ENCODE measurements at regions not wholly inside any gene's neighbourhood (a gene's known extent, or its start where the extent isn't known, plus 50 kb on each side); places are given as distances from the start of the nearest gene placed in this dataset.

DNA sequence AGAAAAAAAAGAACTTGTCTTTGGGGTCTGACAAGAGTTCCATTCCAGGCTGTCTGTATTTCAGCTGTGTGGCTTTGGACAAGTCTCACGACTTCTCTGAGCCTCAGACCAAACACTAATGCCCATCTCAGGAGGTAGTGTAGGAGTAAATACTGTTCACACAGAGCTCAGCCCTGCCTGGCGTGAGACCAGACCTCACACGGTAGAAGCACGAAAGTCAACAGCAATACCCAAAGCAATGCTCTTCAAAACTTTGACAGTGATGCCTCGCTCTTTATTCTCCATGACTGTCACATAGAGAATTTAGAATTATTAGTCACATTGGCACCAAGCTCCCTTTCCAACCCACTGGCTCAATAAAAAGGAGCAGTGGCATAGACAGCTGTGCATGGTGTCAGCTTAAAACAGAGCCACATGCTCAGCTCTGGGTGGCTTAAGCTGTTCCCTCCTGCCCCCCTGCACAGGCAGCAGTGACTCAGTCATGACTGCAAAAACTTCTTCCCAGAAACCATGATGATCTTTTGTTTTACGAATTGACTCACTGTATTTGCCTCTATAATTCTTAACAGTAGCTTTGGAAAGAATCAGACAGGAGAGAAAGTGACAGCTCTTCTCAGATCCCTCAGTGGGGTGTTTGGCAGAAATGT lies 74.0 kb upstream of the PHF21B start:
- no peak for TF ChIP-seq POLR2A (IDR thresholded peaks at IDR 0.05)
- TF ChIP-seq, protein P1, sequence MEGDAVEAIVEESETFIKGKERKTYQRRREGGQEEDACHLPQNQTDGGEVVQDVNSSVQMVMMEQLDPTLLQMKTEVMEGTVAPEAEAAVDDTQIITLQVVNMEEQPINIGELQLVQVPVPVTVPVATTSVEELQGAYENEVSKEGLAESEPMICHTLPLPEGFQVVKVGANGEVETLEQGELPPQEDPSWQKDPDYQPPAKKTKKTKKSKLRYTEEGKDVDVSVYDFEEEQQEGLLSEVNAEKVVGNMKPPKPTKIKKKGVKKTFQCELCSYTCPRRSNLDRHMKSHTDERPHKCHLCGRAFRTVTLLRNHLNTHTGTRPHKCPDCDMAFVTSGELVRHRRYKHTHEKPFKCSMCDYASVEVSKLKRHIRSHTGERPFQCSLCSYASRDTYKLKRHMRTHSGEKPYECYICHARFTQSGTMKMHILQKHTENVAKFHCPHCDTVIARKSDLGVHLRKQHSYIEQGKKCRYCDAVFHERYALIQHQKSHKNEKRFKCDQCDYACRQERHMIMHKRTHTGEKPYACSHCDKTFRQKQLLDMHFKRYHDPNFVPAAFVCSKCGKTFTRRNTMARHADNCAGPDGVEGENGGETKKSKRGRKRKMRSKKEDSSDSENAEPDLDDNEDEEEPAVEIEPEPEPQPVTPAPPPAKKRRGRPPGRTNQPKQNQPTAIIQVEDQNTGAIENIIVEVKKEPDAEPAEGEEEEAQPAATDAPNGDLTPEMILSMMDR (IDR thresholded peaks at IDR 0.05) = no peak

Measured in esophagus squamous epithelium (tissue), 4 donors.